HG02885 (cell line): ENCODE measurements at regions not wholly inside any gene's neighbourhood (a gene's known extent, or its start where the extent isn't known, plus 50 kb on each side); places are given as distances from the start of the nearest gene placed in this dataset.

Source experiments
- ATAC-seq: cut with Tn5 transposase; IDR thresholded peaks from one replicate; pipeline ENCODE4 v1.9.1; 2021; ENCODE audit warnings: mild to moderate bottlenecking; ENCODE audit not compliant: unreplicated experiment, poor library complexity

GRCh38 chr10:28915989-28916588 lies 238.8 kb downstream of the BAMBI start:
- no peak for ATAC-seq

GRCh38 chr10:28920091-28920490 lies 242.8 kb downstream of the BAMBI start:
- ATAC-seq, result no peak

- ATAC-seq, result no peak
Observed at GRCh38 chr10:28922127-28922526, 244.8 kb downstream of the BAMBI start.

- ATAC-seq, result no peak
Observed at GRCh38 chr10:28922861-28923260, 245.5 kb downstream of the BAMBI start.

GRCh38 chr10:28924717-28925116 lies 247.4 kb downstream of the BAMBI start:
- ATAC-seq, result no peak

- ATAC-seq, result no peak
Observed at GRCh38 chr10:28925121-28925663, 247.9 kb downstream of the BAMBI start.

- ATAC-seq, result no peak
Observed at GRCh38 chr10:28926932-28927331, 249.6 kb downstream of the BAMBI start.

- ATAC-seq, result no peak
Observed at GRCh38 chr10:28928484-28928883, 251.2 kb downstream of the BAMBI start.

GRCh38 chr10:28929942-28930341 lies 252.6 kb downstream of the BAMBI start:
- no peak for ATAC-seq

GRCh38 chr10:28930514-28931495 lies 253.5 kb downstream of the BAMBI start:
- ATAC-seq, result no peak

GRCh38 chr10:28935061-28935460 lies 257.7 kb downstream of the BAMBI start:
- ATAC-seq, result no peak

GRCh38 chr10:28937959-28938358 lies 260.6 kb downstream of the BAMBI start:
- no peak for ATAC-seq

- no peak for ATAC-seq
Observed at GRCh38 chr10:28938745-28939144, 261.4 kb downstream of the BAMBI start.

GRCh38 chr10:28939281-28940157 lies 262.2 kb downstream of the BAMBI start:
- ATAC-seq, result no peak

- no peak for ATAC-seq
Observed at GRCh38 chr10:28940158-28940888, 263.0 kb downstream of the BAMBI start.

GRCh38 chr10:28942012-28942411 lies 264.7 kb downstream of the BAMBI start:
- ATAC-seq, result no peak

- ATAC-seq, result no peak
Observed at GRCh38 chr10:28945959-28946358, 268.6 kb downstream of the BAMBI start.

GRCh38 chr10:28946479-28946878 lies 269.2 kb downstream of the BAMBI start:
- no peak for ATAC-seq

GRCh38 chr10:28947171-28947570 lies 269.9 kb downstream of the BAMBI start:
- ATAC-seq, result no peak

- ATAC-seq, result no peak
Observed at GRCh38 chr10:28948046-28948445, 270.7 kb downstream of the BAMBI start.
